HEK293 (cell line): ENCODE measurements at regions not wholly inside any gene's neighbourhood (a gene's known extent, or its start where the extent isn't known, plus 50 kb on each side); places are given as distances from the start of the nearest gene placed in this dataset.

Experiments
- CTCF ChIA-PET: fragments of 350-600 bp; formaldehyde crosslinking; extraction: SDS; loops from one replicate; lab custom pipeline; 2021; ENCODE audit warnings: antibody characterized with exemption; lab: Yijun Ruan, JAX
- POLR2A ChIA-PET: fragments of 300-600 bp; formaldehyde crosslinking; extraction: SDS; loops from one replicate; lab custom pipeline; 2020; ENCODE audit warnings: antibody characterized with exemption, inconsistent platforms; lab: Yijun Ruan, JAX
- H3K27ac ChIP-seq: fragments of 200-500 bp; sonication (Bioruptor generic); 2 replicates; pipeline ENCODE4 v1.5.1; 2014; ENCODE audit warnings: low read depth, low read length, control low read depth, inconsistent platforms; ENCODE audit errors: extremely low read depth
- H3K36me3 ChIP-seq, 2 experiments: fragments of 200-500 bp in 1 of 2; sonication (Bioruptor generic) in 1 of 2; 1 replicate in 1 of 2; 2 replicates in 1 of 2; pipeline ENCODE4 v1.5.1; 2014 to 2017; ENCODE audit warnings: inconsistent platforms in 2 of 2, low read length in 2 of 2; ENCODE audit not compliant: control insufficient read depth in 2 of 2, insufficient read depth in 1 of 2
- H3K4me1 ChIP-seq: fragments of 200-500 bp; sonication (Bioruptor generic); 2 replicates; pipeline ENCODE4 v1.5.1; 2014; ENCODE audit warnings: mild to moderate bottlenecking, low read length, inconsistent platforms; ENCODE audit not compliant: control insufficient read depth, insufficient read depth
- H3K4me3 ChIP-seq: 2 replicates; pipeline ENCODE4 v1.5.1; 2011; ENCODE audit warnings: low read depth, mild to moderate bottlenecking, control low read depth, low read length, moderate library complexity
- H3K9me3 ChIP-seq: fragments of 200-500 bp; sonication (Bioruptor generic); 2 replicates; pipeline ENCODE4 v1.5.1; 2014; ENCODE audit warnings: low read depth, low read length, inconsistent platforms; ENCODE audit not compliant: control insufficient read depth, insufficient read depth
- BCL6B ChIP-seq: fragments of 450-650 bp; formaldehyde crosslinking; IDR thresholded peaks from 2 replicates; pipeline ENCODE4 v1.5.1; 2017; ENCODE audit warnings: missing biosample characterization, missing genetic modification characterization
- GFI1B ChIP-seq: fragments of 450-650 bp; formaldehyde crosslinking; IDR thresholded peaks from 2 replicates; pipeline ENCODE4 v1.5.1; 2016; ENCODE audit warnings: missing biosample characterization, missing genetic modification characterization
- KLF10 ChIP-seq: fragments of 450-650 bp; IDR thresholded peaks from 2 replicates; pipeline ENCODE4 v1.5.1; 2018; ENCODE audit warnings: missing biosample characterization, mild to moderate bottlenecking, missing genetic modification characterization
- KLF8 ChIP-seq: fragments of 450-650 bp; formaldehyde crosslinking; IDR thresholded peaks from 2 replicates; pipeline ENCODE4 v1.5.1; 2016; ENCODE audit warnings: missing biosample characterization, missing genetic modification characterization
- WT1 ChIP-seq: fragments of 450-650 bp; formaldehyde crosslinking; IDR thresholded peaks from 2 replicates; pipeline ENCODE4 v1.5.1; 2016; ENCODE audit warnings: missing biosample characterization, missing genetic modification characterization
- ZBTB21 ChIP-seq: fragments of 450-650 bp; formaldehyde crosslinking; IDR thresholded peaks from 2 replicates; pipeline ENCODE4 v1.5.1; 2017; ENCODE audit warnings: missing biosample characterization, missing genetic modification characterization
- ZEB2 ChIP-seq: fragments of 450-650 bp; formaldehyde crosslinking; IDR thresholded peaks from 2 replicates; pipeline ENCODE4 v1.5.1; 2016; ENCODE audit warnings: missing biosample characterization, missing genetic modification characterization
- ZFHX2 ChIP-seq: fragments of 450-650 bp; formaldehyde crosslinking; conservative IDR thresholded peaks from 2 replicates; pipeline ENCODE4 v1.5.1; 2016; ENCODE audit warnings: missing biosample characterization, missing genetic modification characterization
- ZNF202 ChIP-seq: fragments of 450-650 bp; formaldehyde crosslinking; IDR thresholded peaks from 2 replicates; pipeline ENCODE4 v1.5.1; 2016; ENCODE audit warnings: missing biosample characterization, missing genetic modification characterization, borderline replicate concordance
- ZNF211 ChIP-seq: fragments of 450-650 bp; formaldehyde crosslinking; IDR thresholded peaks from 2 replicates; pipeline ENCODE4 v1.5.1; 2016; ENCODE audit warnings: low read depth, missing biosample characterization, missing genetic modification characterization
- ZNF350 ChIP-seq: fragments of 450-650 bp; formaldehyde crosslinking; IDR thresholded peaks from 2 replicates; pipeline ENCODE4 v1.5.0; 2017; ENCODE audit warnings: missing biosample characterization, mild to moderate bottlenecking, missing genetic modification characterization
- ZNF423 ChIP-seq: fragments of 450-650 bp; formaldehyde crosslinking; IDR thresholded peaks from 2 replicates; pipeline ENCODE4 v1.5.1; 2016; ENCODE audit warnings: missing biosample characterization, missing genetic modification characterization
- ZNF510 ChIP-seq: fragments of 450-650 bp; formaldehyde crosslinking; IDR thresholded peaks from 2 replicates; pipeline ENCODE4 v1.5.1; 2018; ENCODE audit warnings: mild to moderate bottlenecking, missing genetic modification characterization, missing biosample characterization; ENCODE audit not compliant: insufficient replicate concordance
- ZNF530 ChIP-seq: fragments of 450-650 bp; formaldehyde crosslinking; IDR thresholded peaks from 2 replicates; pipeline ENCODE4 v1.5.1; 2016; ENCODE audit warnings: low read depth, missing biosample characterization, missing genetic modification characterization
- ZNF610 ChIP-seq: fragments of 450-650 bp; formaldehyde crosslinking; IDR thresholded peaks from 2 replicates; pipeline ENCODE4 v1.5.1; 2016; ENCODE audit warnings: missing biosample characterization, missing genetic modification characterization, borderline replicate concordance
- ZNF626 ChIP-seq: fragments of 450-650 bp; sonication (Bioruptor Pico); formaldehyde crosslinking; IDR thresholded peaks from 2 replicates; pipeline ENCODE4 v1.5.1; 2018; ENCODE audit warnings: missing biosample characterization, missing genetic modification characterization, inconsistent platforms
- ZNF639 ChIP-seq: fragments of 450-650 bp; formaldehyde crosslinking; IDR thresholded peaks from 2 replicates; pipeline ENCODE4 v1.5.1; 2016; ENCODE audit warnings: missing biosample characterization, missing genetic modification characterization
- ZNF654 ChIP-seq: fragments of 450-650 bp; formaldehyde crosslinking; IDR thresholded peaks from 2 replicates; pipeline ENCODE4 v1.5.1; 2016; ENCODE audit warnings: low read depth, missing biosample characterization, missing genetic modification characterization
- ZNF704 ChIP-seq: fragments of 450-650 bp; formaldehyde crosslinking; IDR thresholded peaks from 2 replicates; pipeline ENCODE4 v1.5.1; 2016; ENCODE audit warnings: missing biosample characterization, missing genetic modification characterization
- ZNF747 ChIP-seq: fragments of 450-650 bp; formaldehyde crosslinking; IDR thresholded peaks from 2 replicates; pipeline ENCODE4 v1.5.1; 2016; ENCODE audit warnings: missing biosample characterization, missing genetic modification characterization
- ZNF76 ChIP-seq: fragments of 450-650 bp; formaldehyde crosslinking; IDR thresholded peaks from 2 replicates; pipeline ENCODE4; 2016; ENCODE audit warnings: low read depth, missing biosample characterization, missing genetic modification characterization, borderline replicate concordance
- TF ChIP-seq, protein P1 (sequence below): fragments of 450-650 bp; formaldehyde crosslinking; IDR thresholded peaks from 2 replicates; pipeline ENCODE4 v1.5.1; 2016; ENCODE audit warnings: missing biosample characterization, missing genetic modification characterization
- TF ChIP-seq, protein P2 (sequence below): fragments of 450-650 bp; formaldehyde crosslinking; IDR thresholded peaks from 2 replicates; pipeline ENCODE4 v1.5.0; 2017; ENCODE audit warnings: missing biosample characterization, missing genetic modification characterization, borderline replicate concordance

DNA sequence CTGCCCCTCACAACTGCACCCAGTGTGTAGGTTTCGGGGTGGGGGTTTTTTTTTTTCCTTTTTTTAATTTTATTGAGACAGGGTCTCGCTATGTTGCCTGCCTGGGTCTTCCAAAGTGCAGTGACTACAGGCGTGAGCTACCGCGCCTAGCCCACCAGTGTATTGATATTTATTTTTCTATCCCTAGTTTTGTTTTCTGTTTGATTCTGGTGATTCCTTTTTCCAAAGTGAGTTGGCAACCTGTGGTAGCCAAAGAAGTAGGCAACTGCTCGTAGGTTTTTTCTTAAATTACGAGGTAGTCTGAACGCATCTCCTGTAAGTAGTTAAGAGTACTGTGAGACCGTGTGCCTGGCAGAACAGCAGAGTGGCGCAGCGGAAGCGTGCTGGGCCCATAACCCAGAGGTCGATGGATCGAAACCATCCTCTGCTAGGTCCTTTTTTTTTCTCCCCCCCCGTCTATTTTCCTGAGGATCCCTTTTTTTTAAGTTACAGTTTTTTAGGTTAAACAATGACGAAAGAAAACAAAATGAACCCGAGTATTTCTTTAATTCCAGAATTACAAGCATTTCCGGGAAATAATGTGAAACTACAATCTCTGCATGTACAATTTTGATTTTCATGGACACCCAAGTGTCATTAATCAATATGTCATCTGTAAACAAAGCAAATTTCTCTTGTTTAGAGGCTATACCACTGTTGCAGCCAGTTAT is 78.7 kb upstream of the BTN3A2 start (continued):
- TF ChIP-seq ZFHX2 (tag by site-specific recombination) (no peak), ZNF510 (tag by site-specific recombination) (no peak), ZNF654 (tag by site-specific recombination) (peak; percentile 15; the same call in 1 of the 2 replicates), ZNF76 (tag by site-specific recombination) (0 out of 2 replicates have a peak, but pooled peaks have one; percentile 24), ZNF610 (tag by site-specific recombination) (no peak), ZEB2 (tag by site-specific recombination) (peak; percentile 29; the same call in 1 of the 2 replicates), ZNF639 (tag by site-specific recombination) (peak; percentile 46; the same call in 1 of the 2 replicates), KLF10 (tag by site-specific recombination) (peak; percentile 68; the same call in 1 of the 2 replicates), WT1 (tag by site-specific recombination) (no peak), ZNF350 (no peak), ZNF530 (no peak), ZBTB21 (tag by site-specific recombination) (peak; percentile 62; the same call in 1 of the 2 replicates)
- TF ChIP-seq, protein P1, sequence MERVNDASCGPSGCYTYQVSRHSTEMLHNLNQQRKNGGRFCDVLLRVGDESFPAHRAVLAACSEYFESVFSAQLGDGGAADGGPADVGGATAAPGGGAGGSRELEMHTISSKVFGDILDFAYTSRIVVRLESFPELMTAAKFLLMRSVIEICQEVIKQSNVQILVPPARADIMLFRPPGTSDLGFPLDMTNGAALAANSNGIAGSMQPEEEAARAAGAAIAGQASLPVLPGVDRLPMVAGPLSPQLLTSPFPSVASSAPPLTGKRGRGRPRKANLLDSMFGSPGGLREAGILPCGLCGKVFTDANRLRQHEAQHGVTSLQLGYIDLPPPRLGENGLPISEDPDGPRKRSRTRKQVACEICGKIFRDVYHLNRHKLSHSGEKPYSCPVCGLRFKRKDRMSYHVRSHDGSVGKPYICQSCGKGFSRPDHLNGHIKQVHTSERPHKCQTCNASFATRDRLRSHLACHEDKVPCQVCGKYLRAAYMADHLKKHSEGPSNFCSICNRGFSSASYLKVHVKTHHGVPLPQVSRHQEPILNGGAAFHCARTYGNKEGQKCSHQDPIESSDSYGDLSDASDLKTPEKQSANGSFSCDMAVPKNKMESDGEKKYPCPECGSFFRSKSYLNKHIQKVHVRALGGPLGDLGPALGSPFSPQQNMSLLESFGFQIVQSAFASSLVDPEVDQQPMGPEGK (tag by site-specific recombination): 0 out of 2 replicates have a peak, but pooled peaks have one; percentile 52
- TF ChIP-seq, protein P2, sequence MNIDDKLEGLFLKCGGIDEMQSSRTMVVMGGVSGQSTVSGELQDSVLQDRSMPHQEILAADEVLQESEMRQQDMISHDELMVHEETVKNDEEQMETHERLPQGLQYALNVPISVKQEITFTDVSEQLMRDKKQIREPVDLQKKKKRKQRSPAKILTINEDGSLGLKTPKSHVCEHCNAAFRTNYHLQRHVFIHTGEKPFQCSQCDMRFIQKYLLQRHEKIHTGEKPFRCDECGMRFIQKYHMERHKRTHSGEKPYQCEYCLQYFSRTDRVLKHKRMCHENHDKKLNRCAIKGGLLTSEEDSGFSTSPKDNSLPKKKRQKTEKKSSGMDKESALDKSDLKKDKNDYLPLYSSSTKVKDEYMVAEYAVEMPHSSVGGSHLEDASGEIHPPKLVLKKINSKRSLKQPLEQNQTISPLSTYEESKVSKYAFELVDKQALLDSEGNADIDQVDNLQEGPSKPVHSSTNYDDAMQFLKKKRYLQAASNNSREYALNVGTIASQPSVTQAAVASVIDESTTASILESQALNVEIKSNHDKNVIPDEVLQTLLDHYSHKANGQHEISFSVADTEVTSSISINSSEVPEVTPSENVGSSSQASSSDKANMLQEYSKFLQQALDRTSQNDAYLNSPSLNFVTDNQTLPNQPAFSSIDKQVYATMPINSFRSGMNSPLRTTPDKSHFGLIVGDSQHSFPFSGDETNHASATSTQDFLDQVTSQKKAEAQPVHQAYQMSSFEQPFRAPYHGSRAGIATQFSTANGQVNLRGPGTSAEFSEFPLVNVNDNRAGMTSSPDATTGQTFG (tag by site-specific recombination): no peak

- Histone ChIP-seq H3K4me3 (no peak overlapping the region), H3K36me3 (no peaks in the 10 kb centered on the region), H3K4me1 (no peaks in the 10 kb centered on the region), H3K27ac (no peak overlapping the region), H3K9me3 (no peaks in the 10 kb centered on the region)
- ChIA-PET POLR2A (no interaction called here), CTCF (no interaction called here)
- TF ChIP-seq GFI1B (tag by site-specific recombination) (no peak), ZNF211 (tag by site-specific recombination) (peak; percentile 93)
Observed at GRCh38 chr6:26288155-26288554, 76.8 kb upstream of the BTN3A2 start.

GRCh38 chr6:26290941-26291340 is 74.1 kb upstream of the BTN3A2 start:
- ChIA-PET POLR2A (no interaction called here), CTCF (interaction anchor here (0.7 to 1.0 kb wide), 2 partner anchors 32 to 109 kb away, joined by 3 read pairs; no protein-coding TSS in a partner anchor)
- no peaks in the 10 kb centered on the region for H3K4me1 ChIP-seq
- H3K36me3 ChIP-seq: no peaks in the 10 kb centered on the region
- no peak overlapping the region for H3K4me3 ChIP-seq
- no peak overlapping the region for H3K27ac ChIP-seq
- no peaks in the 10 kb centered on the region for H3K9me3 ChIP-seq
- no peak for TF ChIP-seq ZNF626 (tag by site-specific recombination)
- TF ChIP-seq BCL6B (tag by site-specific recombination): no peak
- no peak for TF ChIP-seq KLF8 (tag by site-specific recombination)
- TF ChIP-seq ZNF747 (tag by site-specific recombination): no peak
- TF ChIP-seq ZNF202 (tag by site-specific recombination): no peak
- no peak for TF ChIP-seq ZNF704 (tag by site-specific recombination)
- no peak for TF ChIP-seq ZNF423 (tag by site-specific recombination)
- TF ChIP-seq ZNF639 (tag by site-specific recombination): no peak
